GM18505 (cell line): ENCODE measurements at regions not wholly inside any gene's neighbourhood (a gene's known extent, or its start where the extent isn't known, plus 50 kb on each side); places are given as distances from the start of the nearest gene placed in this dataset.

ENCODE experiments used
- ATAC-seq: cut with Tn5 transposase; IDR thresholded peaks from one replicate; pipeline ENCODE4 v1.9.1; 2021; ENCODE audit not compliant: unreplicated experiment
- POLR2A ChIP-seq: IDR thresholded peaks from 4 replicates; pipeline ENCODE4 v1.6.1; 2011; ENCODE audit warnings: borderline replicate concordance; ENCODE audit not compliant: insufficient read depth, insufficient read length; ENCODE audit errors: extremely low read depth

DNA sequence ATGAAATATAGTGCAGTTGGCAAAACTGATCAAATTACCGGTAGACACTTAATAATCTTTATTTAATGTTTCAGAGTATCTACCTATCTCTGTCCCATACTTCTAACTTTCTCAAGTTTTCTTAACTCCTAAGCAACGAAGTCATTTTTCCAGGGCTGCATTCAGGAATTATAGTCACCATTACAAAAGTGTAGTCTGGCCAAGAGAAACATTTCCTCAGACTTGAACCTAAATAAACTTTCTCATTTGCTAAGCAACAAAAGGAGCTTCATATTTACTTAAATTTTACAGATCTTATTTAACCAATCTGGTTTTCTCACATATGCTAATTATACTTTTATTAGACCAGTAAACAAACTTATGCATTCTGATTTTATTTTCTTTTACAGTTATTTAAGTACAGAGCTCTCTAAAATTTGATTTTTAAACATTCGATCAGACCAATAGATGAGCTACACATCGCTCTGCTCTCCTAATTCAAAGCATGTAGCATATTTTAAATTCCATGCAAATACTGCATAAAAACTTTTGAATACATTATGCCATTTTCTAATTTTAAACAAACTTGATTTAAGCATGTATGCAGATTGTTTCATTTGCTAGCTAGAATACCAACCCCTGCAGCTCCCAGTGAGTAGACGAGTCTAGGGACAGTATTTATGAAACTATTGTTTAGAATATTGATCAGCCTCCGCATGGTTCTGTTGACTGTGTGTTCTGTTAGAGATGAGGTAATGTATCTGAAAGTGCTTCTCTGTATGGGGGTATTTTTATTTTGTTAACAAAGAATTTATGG lies 201.4 kb downstream of the CHRM3 start:
- TF ChIP-seq POLR2A, result no peak
- no peak for ATAC-seq

DNA sequence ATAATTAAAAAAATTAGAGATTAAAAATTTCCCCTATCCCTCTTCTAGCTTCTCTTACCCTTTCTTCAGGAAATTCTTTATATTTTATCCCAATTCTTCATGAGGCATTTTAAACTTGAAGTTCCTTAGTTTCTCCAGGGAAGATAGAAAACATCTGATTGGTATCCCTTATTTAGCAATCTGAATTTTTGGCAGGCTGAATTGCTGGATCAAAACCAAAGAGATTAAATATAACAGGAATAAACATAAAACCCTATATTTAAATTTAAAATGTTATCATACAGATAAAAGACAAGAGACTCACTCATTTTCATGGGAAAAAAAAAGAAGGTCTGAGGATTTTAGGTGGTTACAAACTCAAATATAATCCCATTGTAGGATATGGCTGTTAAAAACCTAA lies 204.2 kb downstream of the CHRM3 start:
- no peak for ATAC-seq
- no peak for TF ChIP-seq POLR2A

DNA sequence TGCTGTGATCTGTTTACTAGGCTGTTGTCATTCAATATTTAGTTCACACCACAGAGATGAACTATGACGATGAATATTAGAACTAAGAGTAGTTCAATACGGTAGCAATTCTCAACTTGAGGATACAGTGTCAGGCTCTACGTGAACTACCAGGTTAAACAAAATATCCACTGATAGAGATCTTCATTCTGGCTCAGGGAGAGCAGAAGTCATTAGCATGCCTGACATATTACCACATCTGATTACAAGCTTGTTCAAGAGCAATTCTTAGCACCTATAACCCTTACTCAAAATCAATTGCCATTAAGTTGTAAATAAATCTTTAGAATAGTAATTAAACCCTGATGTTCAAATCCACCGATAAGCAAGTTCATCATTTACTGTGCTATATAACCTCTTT lies 207.2 kb downstream of the CHRM3 start:
- TF ChIP-seq POLR2A, result no peak
- no peak for ATAC-seq

DNA sequence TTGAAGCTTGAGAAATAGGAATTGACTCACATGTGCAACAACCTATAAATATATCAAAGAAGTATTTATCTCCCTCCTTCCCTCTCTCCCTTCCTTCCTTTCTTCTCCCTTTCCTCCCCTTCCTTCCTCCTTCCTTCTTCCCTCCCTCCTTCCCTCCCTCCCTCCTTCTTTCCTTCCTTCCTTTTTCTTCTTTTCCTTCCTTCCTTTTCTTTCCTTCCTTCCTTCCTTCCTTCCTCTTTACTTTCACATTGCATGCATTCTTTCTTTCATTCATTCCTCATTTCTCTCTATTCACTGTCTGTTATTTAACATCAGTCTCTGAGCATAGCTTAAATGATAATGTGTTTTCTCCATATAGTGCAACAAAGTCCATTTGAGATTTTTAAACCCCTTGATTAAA lies 214.2 kb downstream of the CHRM3 start:
- no peak for TF ChIP-seq POLR2A

DNA sequence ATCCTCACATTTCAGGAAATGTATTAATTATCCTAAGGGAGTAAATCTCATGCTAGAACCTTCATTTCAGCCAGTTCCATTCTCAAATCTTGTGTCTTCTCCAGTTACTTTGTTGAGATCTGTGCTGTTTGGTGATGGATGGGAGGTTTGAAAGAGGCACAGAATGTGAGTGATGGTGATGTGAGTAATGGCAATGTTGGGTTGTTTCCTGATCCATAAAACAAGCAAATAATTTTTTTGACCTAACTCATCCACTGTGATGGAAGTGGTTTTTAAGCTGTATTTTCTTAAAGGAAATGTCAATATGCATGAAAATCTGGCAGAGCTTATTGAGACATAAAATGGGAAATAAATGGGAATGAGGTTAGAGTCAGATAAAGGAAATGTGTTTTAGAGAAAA lies 214.7 kb downstream of the CHRM3 start:
- TF ChIP-seq POLR2A, result no peak
- no peak for ATAC-seq

More for the DNA sequence above, 214.2 kb downstream of the CHRM3 start:
- ATAC-seq, result no peak

DNA sequence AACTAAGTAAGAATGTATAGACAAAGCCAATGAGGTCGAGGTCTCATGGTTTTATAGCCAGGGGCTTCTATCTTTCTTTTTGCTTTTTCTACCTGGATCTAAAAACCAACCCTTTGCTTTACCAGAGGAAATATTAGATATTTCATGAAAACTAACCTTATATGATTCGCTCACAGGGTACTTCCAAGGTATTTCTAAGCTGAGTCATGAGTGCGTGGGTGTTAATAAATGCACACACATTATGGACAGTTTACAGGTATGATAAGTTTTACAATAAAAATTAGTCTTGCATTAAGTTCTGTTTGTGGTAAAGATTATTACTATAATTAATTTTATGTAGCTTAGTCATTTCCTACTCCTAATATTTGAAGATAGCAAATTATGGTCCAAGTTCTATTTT lies 217.2 kb downstream of the CHRM3 start:
- TF ChIP-seq POLR2A, result no peak
- ATAC-seq, result no peak

DNA sequence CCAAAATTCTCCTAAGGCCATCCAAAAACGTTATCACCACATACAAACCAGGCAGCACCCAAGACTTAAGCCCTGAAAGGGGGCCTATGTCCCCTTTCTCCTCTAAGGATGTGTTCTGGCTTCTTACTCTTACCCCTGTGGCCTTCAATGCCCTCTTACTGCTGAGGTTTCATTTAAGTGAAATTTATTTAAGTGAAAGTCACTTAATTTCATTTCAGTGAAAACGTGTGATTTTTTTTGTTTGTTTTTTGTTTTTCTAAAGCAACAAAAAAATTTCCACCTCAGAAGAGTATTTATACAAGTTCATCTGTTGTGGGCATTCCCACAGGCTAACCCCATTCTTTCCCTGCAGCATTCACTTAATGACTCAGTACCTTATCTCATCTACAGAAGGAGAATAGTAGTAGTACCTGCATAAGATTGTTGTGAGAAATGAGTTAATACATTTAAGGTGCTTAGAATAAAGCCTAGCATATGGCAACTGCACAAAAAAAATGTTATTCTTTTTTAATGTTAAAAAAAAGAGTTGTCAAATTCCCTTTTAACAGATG lies 220.6 kb downstream of the CHRM3 start:
- ATAC-seq, result no peak
- no peak for TF ChIP-seq POLR2A

DNA sequence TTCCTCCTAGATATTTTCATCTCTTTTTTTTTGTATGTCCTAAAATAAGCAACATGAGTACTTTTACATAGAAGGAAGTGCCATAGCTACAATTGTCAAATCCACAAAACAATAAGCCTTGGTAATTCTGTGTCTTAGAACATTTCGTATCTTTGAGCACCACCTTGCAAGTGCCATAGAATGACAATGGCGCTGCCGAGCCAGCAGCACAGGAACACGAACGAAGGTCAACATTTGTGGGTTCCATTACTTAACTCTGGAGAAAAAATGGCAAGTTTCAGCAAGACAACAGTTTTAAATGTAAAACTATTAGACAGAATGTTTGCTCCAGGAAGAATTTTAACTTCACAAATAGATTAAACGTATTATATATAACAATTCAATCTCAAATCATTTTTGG lies 222.1 kb downstream of the CHRM3 start:
- ATAC-seq, result no peak
- TF ChIP-seq POLR2A, result no peak

DNA sequence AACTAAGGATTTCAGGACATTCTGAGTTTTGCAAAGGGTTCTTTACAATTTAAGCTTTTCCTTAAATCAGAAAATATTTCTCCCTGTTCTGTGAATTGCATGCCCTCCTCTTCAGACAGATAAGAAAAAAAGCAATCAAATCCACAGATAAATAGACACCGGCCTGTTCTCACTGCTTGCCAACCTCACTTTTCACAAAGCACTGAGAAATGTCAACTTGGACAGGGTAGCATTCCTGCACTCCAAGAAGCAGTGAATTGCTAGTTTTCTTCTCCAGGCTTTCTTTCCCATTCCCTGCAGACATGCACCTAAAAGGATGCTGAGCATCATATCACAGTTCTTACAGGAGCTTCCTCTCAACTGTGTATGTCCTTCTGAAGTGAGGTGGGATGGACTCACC lies 226.0 kb downstream of the CHRM3 start:
- ATAC-seq, result no peak
- no peak for TF ChIP-seq POLR2A

DNA sequence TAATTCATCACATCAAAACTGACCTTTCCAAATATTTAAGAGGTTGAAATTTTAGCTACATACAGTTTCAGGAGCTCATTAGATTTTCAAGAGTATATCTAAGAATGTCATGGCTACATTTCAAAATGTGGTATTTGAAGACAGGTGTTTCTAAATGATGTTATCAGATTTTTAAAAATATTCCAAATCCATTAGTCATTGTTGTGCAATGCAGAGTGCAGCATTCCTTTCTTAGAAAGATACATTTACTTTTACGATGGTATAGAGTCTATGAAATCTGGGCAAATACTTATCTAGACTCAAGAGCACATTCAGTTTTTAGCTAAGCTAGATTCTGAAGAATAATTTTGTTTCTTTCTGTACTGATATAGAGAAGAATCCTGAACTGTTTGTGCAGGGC lies 230.3 kb downstream of the CHRM3 start:
- ATAC-seq, result no peak
- TF ChIP-seq POLR2A, result no peak

DNA sequence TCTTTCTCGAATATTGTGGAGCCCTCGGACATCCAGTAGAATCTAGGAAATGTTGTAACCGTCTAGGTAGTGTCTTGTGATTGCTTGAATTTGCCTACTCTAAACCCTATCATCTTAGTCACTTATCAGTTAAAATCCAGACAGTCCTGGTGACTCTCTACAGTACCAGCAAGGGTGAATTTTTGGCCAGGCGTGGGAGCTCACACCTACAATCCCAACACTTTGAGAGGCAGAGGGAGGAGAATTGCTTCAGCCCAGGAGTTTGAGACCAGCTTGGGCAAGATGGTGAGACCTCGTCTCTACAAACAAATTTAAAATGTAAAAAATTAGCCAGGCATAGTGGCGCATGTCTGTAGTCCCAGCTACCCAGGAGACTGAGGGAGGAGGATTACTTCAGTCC lies 230.9 kb downstream of the CHRM3 start:
- no peak for ATAC-seq
- TF ChIP-seq POLR2A, result no peak

DNA sequence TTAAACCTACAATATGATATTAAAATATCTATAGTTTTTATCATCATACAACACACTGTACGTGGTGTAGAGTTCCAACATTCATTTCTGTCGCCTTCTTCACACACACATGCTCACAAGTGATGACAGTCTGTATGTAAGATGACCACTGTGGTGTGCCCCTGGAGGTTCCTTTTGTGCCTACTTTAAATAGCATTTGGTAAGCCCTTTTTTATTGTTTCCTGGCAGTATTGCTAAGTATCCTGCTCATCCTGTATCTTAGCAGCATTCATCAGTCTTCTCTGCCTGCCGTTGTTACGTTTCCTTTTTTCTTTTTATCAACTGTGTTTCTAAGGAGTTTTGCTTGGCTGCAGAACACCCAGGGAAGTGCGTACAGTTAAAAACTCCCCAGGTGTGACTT lies 231.4 kb downstream of the CHRM3 start:
- no peak for TF ChIP-seq POLR2A
- no peak for ATAC-seq

DNA sequence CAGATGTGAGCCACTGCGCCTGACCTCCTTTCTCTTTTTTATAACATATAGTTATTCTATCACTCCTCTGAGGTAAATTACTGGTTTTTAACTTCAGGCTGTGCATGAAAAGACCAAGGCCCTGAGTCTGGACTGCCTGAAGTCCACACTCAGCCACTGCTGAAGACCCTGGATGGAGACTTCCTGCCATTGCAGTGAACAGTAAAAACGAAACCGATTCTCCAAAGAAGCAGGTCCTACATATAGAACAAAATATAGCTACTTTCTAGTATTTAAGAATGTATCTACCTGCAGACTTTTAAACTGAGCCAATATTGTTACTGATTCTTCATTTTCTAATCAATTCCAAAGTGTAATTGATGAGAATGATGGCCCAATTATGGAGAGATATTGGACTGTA lies 232.8 kb downstream of the CHRM3 start:
- no peak for TF ChIP-seq POLR2A
- ATAC-seq, result no peak

DNA sequence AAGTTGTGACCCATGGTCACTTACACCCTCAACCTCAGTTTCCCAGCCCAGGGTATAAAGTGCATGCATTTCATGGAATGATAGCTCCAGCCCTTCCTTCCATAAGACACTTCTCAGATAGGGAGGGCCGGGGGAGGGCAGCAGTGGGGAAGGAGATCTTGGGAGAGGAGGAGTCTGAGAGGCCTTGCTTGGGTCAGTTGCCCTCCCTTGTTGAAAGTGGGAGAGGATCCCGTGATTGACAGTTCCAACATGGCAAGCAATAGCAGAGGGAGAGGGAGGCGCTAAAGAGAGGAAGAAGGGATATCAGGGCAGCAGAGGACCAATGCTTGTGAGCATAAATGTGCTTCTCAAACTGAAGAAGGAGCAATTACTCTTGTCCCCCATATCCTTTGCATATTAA lies 244.4 kb downstream of the CHRM3 start:
- ATAC-seq, result no peak

DNA sequence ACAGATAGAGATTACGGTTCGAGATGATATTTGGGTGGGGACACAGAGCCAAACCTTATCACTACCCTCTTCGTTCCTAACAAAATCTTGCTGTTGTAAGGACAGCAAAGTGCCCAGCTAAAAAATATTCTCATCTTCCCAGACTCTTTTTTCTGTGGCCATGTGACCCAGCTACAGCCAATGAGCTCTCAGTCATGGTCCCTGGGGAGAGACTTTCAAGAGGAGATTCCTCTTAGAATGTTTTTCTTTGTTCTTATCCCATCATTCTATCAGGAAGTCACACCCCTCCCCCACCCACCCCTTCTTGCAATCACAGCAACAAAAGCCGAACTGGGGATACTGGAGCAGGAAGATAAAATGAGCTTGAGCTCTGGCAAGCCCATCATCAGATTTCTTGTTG lies 247.1 kb downstream of the CHRM3 start:
- TF ChIP-seq POLR2A, result no peak
- ATAC-seq, result no peak

More for the DNA sequence above, 244.4 kb downstream of the CHRM3 start:
- no peak for TF ChIP-seq POLR2A

DNA sequence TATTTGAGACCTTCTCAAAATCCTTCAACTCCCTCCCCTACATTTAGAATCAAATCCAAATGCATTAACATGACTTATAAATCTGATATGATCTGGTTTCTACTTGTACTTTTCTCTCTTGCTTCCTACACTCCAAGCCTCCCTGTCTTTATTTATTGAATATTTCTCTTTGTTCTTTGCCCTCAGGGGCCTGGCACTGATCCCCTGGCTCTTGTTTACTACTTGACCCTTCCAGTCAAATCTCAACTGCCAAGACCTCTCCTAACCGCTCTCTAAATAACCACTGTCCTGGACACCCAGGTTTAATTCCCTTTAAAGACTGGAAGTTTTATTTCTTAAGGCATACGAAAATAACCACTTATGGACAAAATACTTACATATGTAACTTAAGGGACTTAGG lies 248.9 kb downstream of the CHRM3 start:
- TF ChIP-seq POLR2A, result no peak
- no peak for ATAC-seq

DNA sequence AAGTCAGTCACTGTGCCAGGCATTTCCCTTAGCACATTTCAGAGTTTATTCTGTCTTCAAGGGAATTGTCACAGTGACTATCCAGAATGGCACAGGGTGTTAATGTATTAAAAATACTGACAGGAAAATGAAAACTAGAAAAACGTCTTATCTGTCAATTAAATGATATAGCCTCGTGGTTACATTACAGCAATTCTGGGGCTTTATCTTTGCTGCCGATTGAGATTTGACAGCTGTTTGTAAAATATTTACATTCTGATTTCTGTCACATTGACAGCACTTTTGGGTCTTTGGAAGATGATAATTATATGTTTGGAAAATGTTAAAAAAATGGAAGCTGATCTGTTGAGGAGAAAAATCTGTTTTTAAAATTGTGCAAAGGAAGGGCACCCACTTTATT lies 250.0 kb downstream of the CHRM3 start:
- TF ChIP-seq POLR2A, result no peak
- ATAC-seq, result no peak
